Activated effector memory CD4-positive, alpha-beta T cell treated with Interleukin-2 at 50 U/mL for 16 hours (primary cell): ENCODE measurements at regions not wholly inside any gene's neighbourhood (a gene's known extent, or its start where the extent isn't known, plus 50 kb on each side); places are given as distances from the start of the nearest gene placed in this dataset.
"Not testable (repeated sequence)": the region's sequence is repeated elsewhere in the genome, so short reads cannot be mapped to it uniquely, and the experiment has no call there.

Experiments
- DNase-seq: peaks from one replicate; pipeline ENCODE4 v3.0.0-alpha.2; 2020

GRCh38 chr12:68984796-68985573, 52.0 kb upstream of the CPM start:
- no peak for DNase-seq

GRCh38 chr12:68997526-68997925, 64.6 kb upstream of the CPM start:
- not testable (repeated sequence) for DNase-seq

- DNase-seq: no peak
These were observed 65.1 kb upstream of the CPM start for GRCh38 chr12:68998041-68998440.

- no peak for DNase-seq
These were observed 67.1 kb upstream of the CPM start for GRCh38 chr12:69000074-69000473.

GRCh38 chr12:69000540-69001243, 67.7 kb upstream of the CPM start:
- DNase-seq: no peak

GRCh38 chr12:69001251-69001650, 68.3 kb upstream of the CPM start:
- DNase-seq: no peak

GRCh38 chr12:69002969-69003368, 70.0 kb upstream of the CPM start:
- no peak for DNase-seq

- no peak for DNase-seq
These were observed 71.0 kb upstream of the CPM start for GRCh38 chr12:69003991-69004390.

GRCh38 chr12:69007101-69007854, 74.3 kb upstream of the CPM start:
- DNase-seq: no peak

- DNase-seq: no peak
These were observed 74.9 kb upstream of the CPM start for GRCh38 chr12:69007855-69008351.

GRCh38 chr12:69008520-69008919, 75.5 kb upstream of the CPM start:
- DNase-seq: no peak

- no peak for DNase-seq
These were observed 81.1 kb upstream of the CPM start for GRCh38 chr12:69014047-69014446.

- DNase-seq: no peak
These were observed 82.0 kb upstream of the CPM start for GRCh38 chr12:69015017-69015416.

GRCh38 chr12:69015831-69016230, 82.9 kb upstream of the CPM start:
- DNase-seq: no peak

- no peak for DNase-seq
These were observed 86.1 kb upstream of the CPM start for GRCh38 chr12:69019082-69019481.

GRCh38 chr12:69019910-69020309, 86.9 kb upstream of the CPM start:
- no peak for DNase-seq

GRCh38 chr12:69022674-69023073, 89.7 kb upstream of the CPM start:
- no peak for DNase-seq

- DNase-seq: no peak
These were observed 90.9 kb upstream of the CPM start for GRCh38 chr12:69023840-69024239.

GRCh38 chr12:69024413-69024812, 91.4 kb upstream of the CPM start:
- no peak for DNase-seq

- DNase-seq: no peak
These were observed 91.9 kb upstream of the CPM start for GRCh38 chr12:69024907-69025306.

GRCh38 chr12:69026336-69026735, 93.4 kb upstream of the CPM start:
- no peak for DNase-seq

- no peak for DNase-seq
These were observed 94.5 kb upstream of the CPM start for GRCh38 chr12:69027411-69027881.

- no peak for DNase-seq
These were observed 96.2 kb upstream of the CPM start for GRCh38 chr12:69028941-69029729.
